K562 (cell line): ENCODE measurements at regions not wholly inside any gene's neighbourhood (a gene's known extent, or its start where the extent isn't known, plus 50 kb on each side); places are given as distances from the start of the nearest gene placed in this dataset.
"Not testable (repeated sequence)": the region's sequence is repeated elsewhere in the genome, so short reads cannot be mapped to it uniquely, and the experiment has no call there.

ENCODE experiments used
- CTCF ChIP-seq, 3 experiments: IDR thresholded peaks in 2 of 3; conservative IDR thresholded peaks in 1 of 3; 2 replicates each; pipeline ENCODE4 v1.5.1; 2011 to 2012; ENCODE audit warnings: low read length in 3 of 3, mild to moderate bottlenecking in 3 of 3, control low read depth in 2 of 3, improper control_type of control experiment in 1 of 3, inconsistent platforms in 1 of 3, low read depth in 1 of 3, mixed read lengths in 1 of 3, moderate library complexity in 1 of 3; ENCODE audit not compliant: insufficient read depth in 2 of 3
- EP300 ChIP-seq: IDR thresholded peaks from 2 replicates; pipeline ENCODE4 v1.6.1; 2012; ENCODE audit warnings: low read length, improper control_type of control experiment
- MEF2D ChIP-seq: conservative IDR thresholded peaks from 2 replicates; pipeline ENCODE4 v1.6.1; 2016; ENCODE audit warnings: low read depth, missing genetic modification characterization, missing compliant biosample characterization
- NR2C1 ChIP-seq, 2 experiments: fragments of 450-650 bp; IDR thresholded peaks; 2 replicates each; pipeline ENCODE4 v1.6.1; 2017; ENCODE audit warnings: mild to moderate bottlenecking in 2 of 2, antibody characterized with exemption in 1 of 2, inconsistent platforms in 1 of 2, missing compliant biosample characterization in 1 of 2, missing genetic modification characterization in 1 of 2
- POLR2AphosphoS5 ChIP-seq: IDR thresholded peaks from 2 replicates; pipeline ENCODE4 v1.6.1; 2011; ENCODE audit warnings: mild to moderate bottlenecking, low read depth, low read length, moderate library complexity; ENCODE audit not compliant: control insufficient read depth, insufficient read depth
- RAD21 ChIP-seq, 2 experiments: fragments of 250-450 bp in 1 of 2; fragments of 450-650 bp in 1 of 2; sonication (Bioruptor Pico) in 1 of 2; formaldehyde crosslinking in 1 of 2; IDR thresholded peaks in 1 of 2; conservative IDR thresholded peaks in 1 of 2; 2 replicates each; pipeline versions ENCODE4 v1.4.0 to v1.8.0; 2020 to 2022; ENCODE audit warnings: mild to moderate bottlenecking in 2 of 2, moderate library complexity in 1 of 2
- ZNF398 ChIP-seq: fragments of 250-450 bp; sonication (Bioruptor Pico); IDR thresholded peaks from 2 replicates; pipeline ENCODE4 v1.8.0; 2021; ENCODE audit warnings: moderate library complexity, mild to moderate bottlenecking, inconsistent platforms

DNA sequence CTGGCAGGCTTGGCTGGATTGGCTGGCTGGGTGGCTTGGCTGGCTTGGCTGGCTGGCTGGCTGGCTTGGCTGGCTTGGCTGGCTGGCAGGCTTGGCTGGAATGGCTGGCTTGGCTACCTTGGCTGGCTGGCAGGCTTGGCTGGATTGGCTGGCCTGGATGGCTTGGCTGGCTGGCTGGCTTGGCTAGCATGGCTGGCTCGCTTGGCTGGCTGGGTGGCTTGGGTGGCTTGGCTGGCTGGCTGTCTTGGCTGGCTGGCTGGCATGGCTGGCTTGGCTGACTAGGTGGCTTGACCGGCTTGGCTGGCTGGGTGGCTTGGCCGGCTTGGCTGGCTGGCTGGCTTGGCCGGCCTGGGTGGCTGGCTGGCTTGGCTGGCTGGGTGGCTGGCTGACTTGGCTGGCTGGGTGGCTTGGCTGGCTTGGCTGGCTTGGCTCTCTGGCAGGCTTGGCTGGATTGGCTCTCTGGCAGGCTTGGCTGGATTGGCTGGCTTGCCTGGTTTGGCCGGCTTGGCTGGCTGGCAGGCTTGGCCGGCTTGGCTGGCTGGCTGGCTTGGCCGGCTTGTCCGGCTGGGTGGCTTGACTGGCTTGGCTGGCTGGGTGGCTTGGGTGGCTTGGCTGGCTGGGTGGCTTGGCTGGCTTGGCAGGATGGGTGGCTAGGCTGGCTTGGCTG, 440.9 kb downstream of the GOLGA6L6 start:
- TF ChIP-seq CTCF (IDR thresholded peaks at IDR 0.05 in 2 of 3, conservative IDR thresholded peaks at IDR 0.05 in 1 of 3; ENCODE audit: insufficient read depth in 2 of 3, low read depth in 1 of 3, low read length in 3 of 3); POLR2AphosphoS5; MEF2D (tag); NR2C1 (IDR thresholded peaks at IDR 0.05); NR2C1 (tag; IDR thresholded peaks at IDR 0.05); ZNF398 (CRISPR knock-in tag); EP300; RAD21 (CRISPR knock-in tag; conservative IDR thresholded peaks at IDR 0.05 in 1 of 2, IDR thresholded peaks at IDR 0.05 in 1 of 2): not testable (repeated sequence)
